IMR-90 (cell line): ENCODE measurements at regions not wholly inside any gene's neighbourhood (a gene's known extent, or its start where the extent isn't known, plus 50 kb on each side); places are given as distances from the start of the nearest gene placed in this dataset.

Experiments
- ATAC-seq: fragments of 200-7000 bp; cut with Tn5 transposase; 2 replicates; pipeline ENCODE4 v1.9.1; 2020; ENCODE audit warnings: low read depth, mild to moderate bottlenecking, moderate library complexity
- BruUV-seq: library from RNA; stranded (reverse); fragments of 400-500 nt; replicated peaks from 2 replicates; lab custom pipeline; 2021; lab: Mats Ljungman, UMichigan
- CTCF ChIA-PET: fragments of 300-600 bp; formaldehyde crosslinking; extraction: SDS; loops from one replicate; lab custom pipeline; 2021; ENCODE audit warnings: antibody characterized with exemption; lab: Yijun Ruan, JAX
- POLR2A ChIA-PET: fragments of 300-600 bp; sonication (Branson Sonifier 250); formaldehyde crosslinking; loops from one replicate; lab custom pipeline; 2022; ENCODE audit warnings: antibody characterized with exemption; ENCODE audit not compliant: unreplicated experiment; lab: Charles Lee
- DNase-seq: peaks from one replicate; pipeline ENCODE4 v3.0.0; 2013
- H2AFZ ChIP-seq: replicated peaks from 2 replicates; pipeline ENCODE3; 2013; ENCODE audit warnings: low read length, mild to moderate bottlenecking; ENCODE audit not compliant: poor library complexity
- H2AK5ac ChIP-seq: 2 replicates; pipeline ENCODE4 v1.6.1; 2013; ENCODE audit warnings: low read depth, low read length, inconsistent platforms
- H2AK9ac ChIP-seq: replicated peaks from 2 replicates; pipeline ENCODE3; 2013; ENCODE audit warnings: mild to moderate bottlenecking, low read depth, low read length, moderate library complexity; ENCODE audit not compliant: poor library complexity
- H2BK120ac ChIP-seq: 2 replicates; pipeline ENCODE4 v1.6.1; 2013; ENCODE audit warnings: low read depth, low read length, inconsistent platforms
- H2BK15ac ChIP-seq: 3 replicates; pipeline ENCODE4 v1.6.1; 2013; ENCODE audit warnings: low read depth, low read length, inconsistent platforms
- H2BK20ac ChIP-seq: 2 replicates; pipeline ENCODE4 v1.6.1; 2013; ENCODE audit warnings: low read depth, mild to moderate bottlenecking, inconsistent platforms, low read length, moderate library complexity
- H2BK5ac ChIP-seq: 2 replicates; pipeline ENCODE4 v1.6.1; 2013; ENCODE audit warnings: mild to moderate bottlenecking, low read depth, low read length, inconsistent platforms; ENCODE audit not compliant: poor library complexity, severe bottlenecking
- H3K14ac ChIP-seq: replicated peaks from 2 replicates; pipeline ENCODE4 v1.6.1; 2013; ENCODE audit warnings: low read depth, low read length, inconsistent platforms
- H3K18ac ChIP-seq: 2 replicates; pipeline ENCODE4 v1.6.1; 2013; ENCODE audit warnings: low read depth, low read length, control low read depth
- H3K23ac ChIP-seq: 2 replicates; pipeline ENCODE4 v1.6.1; 2013; ENCODE audit warnings: low read depth, low read length, inconsistent platforms
- H3K27ac ChIP-seq: 2 replicates; pipeline ENCODE4 v1.5.1; 2013; ENCODE audit warnings: mild to moderate bottlenecking, control low read depth, low read length; ENCODE audit not compliant: insufficient read depth
- H3K27me3 ChIP-seq: 2 replicates; pipeline ENCODE4 v1.6.1; 2013; ENCODE audit warnings: low read length; ENCODE audit not compliant: control insufficient read depth, insufficient read depth
- H3K36me3 ChIP-seq: 2 replicates; pipeline ENCODE4 v1.6.1; 2013; ENCODE audit warnings: low read length, mixed read lengths; ENCODE audit not compliant: control insufficient read depth, insufficient read depth
- H3K4ac ChIP-seq: 2 replicates; pipeline ENCODE4 v1.6.1; 2013; ENCODE audit warnings: low read depth, low read length, inconsistent platforms
- H3K4me1 ChIP-seq: 2 replicates; pipeline ENCODE4 v1.6.1; 2013; ENCODE audit warnings: low read length, mixed read lengths; ENCODE audit not compliant: control insufficient read depth, insufficient read depth
- H3K4me2 ChIP-seq: 2 replicates; pipeline ENCODE4 v1.6.1; 2013; ENCODE audit warnings: low read depth, mild to moderate bottlenecking, control low read depth, low read length, moderate library complexity
- H3K4me3 ChIP-seq: 2 replicates; pipeline ENCODE4 v1.5.1; 2013; ENCODE audit warnings: low read depth, mild to moderate bottlenecking, control low read depth, low read length, moderate library complexity; ENCODE audit not compliant: insufficient read depth
- H3K56ac ChIP-seq: 2 replicates; pipeline ENCODE4 v1.6.1; 2013; ENCODE audit warnings: low read length, inconsistent platforms; ENCODE audit not compliant: insufficient read depth; ENCODE audit errors: extremely low read depth
- H3K79me1 ChIP-seq, 2 experiments: 2 replicates each; pipeline ENCODE4 v1.6.1; 2013; ENCODE audit warnings: low read length in 2 of 2, inconsistent platforms in 1 of 2, low read depth in 1 of 2
- H3K9ac ChIP-seq: 2 replicates; pipeline ENCODE4 v1.6.1; 2013; ENCODE audit warnings: low read depth, low read length, control low read depth
- H3K9me1 ChIP-seq: 2 replicates; pipeline ENCODE4 v1.6.1; 2013; ENCODE audit warnings: low read length, inconsistent platforms; ENCODE audit not compliant: insufficient read depth
- H3K9me3 ChIP-seq: 2 replicates; pipeline ENCODE4 v1.6.1; 2013; ENCODE audit warnings: low read length; ENCODE audit not compliant: control insufficient read depth, insufficient read depth
- H4K20me1 ChIP-seq: 2 replicates; pipeline ENCODE4 v1.6.1; 2013; ENCODE audit warnings: low read length, inconsistent platforms; ENCODE audit not compliant: insufficient read depth
- H4K5ac ChIP-seq: 2 replicates; pipeline ENCODE4 v1.6.1; 2013; ENCODE audit warnings: mild to moderate bottlenecking, low read depth, low read length, control low read depth
- H4K8ac ChIP-seq, 2 experiments: 2 replicates each; pipeline ENCODE4 v1.6.1; 2013; ENCODE audit warnings: low read depth in 2 of 2, low read length in 2 of 2, control low read depth in 1 of 2, inconsistent platforms in 1 of 2
- H4K91ac ChIP-seq: 2 replicates; pipeline ENCODE4 v1.6.1; 2013; ENCODE audit warnings: low read depth, low read length, inconsistent platforms; ENCODE audit not compliant: insufficient read depth
- CEBPB ChIP-seq: IDR thresholded peaks from 2 replicates; pipeline ENCODE4 v1.6.1; 2012; ENCODE audit warnings: low read depth, low read length, improper control_type of control experiment
- FOS ChIP-seq: fragments of 150-350 bp; IDR thresholded peaks from 2 replicates; pipeline ENCODE4 v1.6.1; 2016; ENCODE audit warnings: low read depth, low read length
- SMC3 ChIP-seq: fragments of 150-350 bp; IDR thresholded peaks from 2 replicates; pipeline ENCODE4 v1.6.1; 2016; ENCODE audit warnings: low read depth, mild to moderate bottlenecking, antibody characterized with exemption, low read length, moderate library complexity
- USF2 ChIP-seq: fragments of 150-350 bp; IDR thresholded peaks from 2 replicates; pipeline ENCODE4 v1.6.1; 2017; ENCODE audit warnings: mild to moderate bottlenecking, antibody characterized with exemption, low read length, low read depth
- WGBS, 2 experiments: methylation state at CpG; one replicate each; pipeline versions ENCODE4 v1.1.5 to v1.1.7; 2013; ENCODE audit warnings: missing lambda C conversion rate in 2 of 2; ENCODE audit not compliant: insufficient read length in 1 of 2; ENCODE audit errors: extremely low coverage in 2 of 2; 5-methylcytosine and 5-hydroxymethylcytosine counted together
- dilution Hi-C: fragments of 300-500 bp; cut with HindIII; formaldehyde crosslinking; loops from one replicate; pipeline ENCODE4 v1.14.3; 2018; ENCODE audit warnings: low sequenced_read_pairs; ENCODE audit not compliant: unreplicated experiment
- in situ Hi-C: fragments of 300-500 bp; cut with MboI; formaldehyde crosslinking; loops from 3 replicates; pipeline ENCODE4 v1.14.3; 2019; ENCODE audit warnings: low sequenced_read_pairs, inconsistent platforms, mixed read lengths
- intact Hi-C: fragments of 100-400 bp; cut with micrococcal nuclease; formaldehyde crosslinking; loops from 2 replicates; pipeline ENCODE4 v1.10.0; 2022

- Histone ChIP-seq H4K8ac (no peak overlapping the region), H3K23ac (no peak overlapping the region), H3K36me3 (no peaks in the 10 kb centered on the region), H3K79me1 (no peaks in the 10 kb centered on the region), H2BK15ac (peak overlapping the region; percentile 55; the same call in 1 of the 3 replicates), H3K9me3 (no peaks in the 10 kb centered on the region), H2AFZ (no peak overlapping the region), H2BK120ac (no peak overlapping the region), H3K9me1 (no peaks in the 10 kb centered on the region), H3K4me3 (no peak overlapping the region), H3K56ac (no peak overlapping the region), H2BK5ac (no peak overlapping the region), H4K20me1 (no peaks in the 10 kb centered on the region), H2AK5ac (no peak overlapping the region), H3K9ac (no peak overlapping the region), H2AK9ac (no peak overlapping the region), H4K91ac (no peak overlapping the region), H3K18ac (no peak overlapping the region), H3K4ac (no peak overlapping the region), H3K27ac (no peak overlapping the region), H2BK20ac (no peak overlapping the region), H3K4me2 (no peak overlapping the region), H4K5ac (no peak overlapping the region), H3K27me3 (no peaks in the 10 kb centered on the region), H3K14ac (no peak overlapping the region), H3K4me1 (no peaks in the 10 kb centered on the region)
- dilution Hi-C loops: no loop called here
- no TSS peak for BruUV-seq
- in situ Hi-C loops: no loop called here
- no CpG with 5 or more reads among the region's 3 CpGs for WGBS, 2 experiments
- no peak for ATAC-seq
- ChIA-PET CTCF (no interaction called here), POLR2A (interaction anchor here (0.5 kb wide), 1 partner anchor 29 kb away, joined by 4 read pairs; no protein-coding TSS in a partner anchor)
- no peak for DNase-seq
- intact Hi-C loops: no loop called here
- TF ChIP-seq CEBPB: no peak
- TF ChIP-seq FOS: no peak
- TF ChIP-seq USF2: no peak
- TF ChIP-seq SMC3: no peak
Measured at GRCh38 chr4:123851521-123851920, 454.9 kb downstream of the SPRY1 start.
